ENCODE measurements at regions not wholly inside any gene's neighbourhood (a gene's known extent, or its start where the extent isn't known, plus 50 kb on each side); places are given as distances from the start of the nearest gene placed in this dataset.

GRCh38 chr20:34163307-34163706 lies 51.3 kb upstream of the EIF2S2 start:
- no peak for TF ChIP-seq CTCF (IDR thresholded peaks at IDR 0.05; ENCODE audit: low read depth, low read length)
- H3K4me3 ChIP-seq (replicated peaks in 1 of 2; ENCODE audit: low read depth in 2 of 2, low read length in 2 of 2), result no peak overlapping the region
- no peak for DNase-seq (ENCODE audit: low read depth in 2 of 2)

GRCh38 chr20:34164381-34164984 lies 52.4 kb upstream of the EIF2S2 start:
- no peak for DNase-seq (ENCODE audit: low read depth in 2 of 2)
- H3K4me3 ChIP-seq (replicated peaks in 1 of 2; ENCODE audit: low read depth in 2 of 2, low read length in 2 of 2), result no peak overlapping the region
- no peak for TF ChIP-seq CTCF (IDR thresholded peaks at IDR 0.05; ENCODE audit: low read depth, low read length)

DNA sequence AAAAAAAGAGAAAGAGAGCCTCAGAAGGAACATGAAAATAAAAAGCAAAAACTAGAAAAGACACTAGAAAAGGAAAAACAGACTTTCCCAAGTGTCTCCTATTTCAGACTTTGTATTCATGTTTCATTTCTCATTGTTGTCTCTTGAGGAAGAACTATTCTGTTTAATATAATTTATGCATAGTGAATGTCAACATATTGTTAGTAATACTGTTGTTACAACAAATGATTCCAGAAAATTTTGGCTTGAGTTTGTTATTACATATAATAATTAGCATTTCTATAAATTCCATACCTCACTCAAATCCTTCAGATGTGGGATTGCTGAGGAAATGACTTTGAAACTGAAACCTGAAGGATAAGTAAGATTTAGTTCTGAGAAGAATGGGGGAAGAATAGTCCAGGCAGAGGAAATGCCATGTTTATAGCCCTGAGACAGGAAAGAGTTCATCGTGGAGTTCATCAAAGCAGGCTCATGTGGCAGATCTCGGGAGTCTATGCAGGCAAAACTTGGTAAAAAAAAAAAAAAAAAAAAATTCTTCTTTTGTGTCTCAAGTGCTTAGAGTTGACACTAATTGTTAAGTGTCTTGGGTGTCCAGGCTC lies 53.1 kb upstream of the EIF2S2 start:
- no peak overlapping the region for H3K4me3 ChIP-seq (replicated peaks in 1 of 2; ENCODE audit: low read depth in 2 of 2, low read length in 2 of 2)
- TF ChIP-seq CTCF (IDR thresholded peaks at IDR 0.05; ENCODE audit: low read depth, low read length), result no peak
- no peak for DNase-seq (ENCODE audit: low read depth in 2 of 2)

DNA sequence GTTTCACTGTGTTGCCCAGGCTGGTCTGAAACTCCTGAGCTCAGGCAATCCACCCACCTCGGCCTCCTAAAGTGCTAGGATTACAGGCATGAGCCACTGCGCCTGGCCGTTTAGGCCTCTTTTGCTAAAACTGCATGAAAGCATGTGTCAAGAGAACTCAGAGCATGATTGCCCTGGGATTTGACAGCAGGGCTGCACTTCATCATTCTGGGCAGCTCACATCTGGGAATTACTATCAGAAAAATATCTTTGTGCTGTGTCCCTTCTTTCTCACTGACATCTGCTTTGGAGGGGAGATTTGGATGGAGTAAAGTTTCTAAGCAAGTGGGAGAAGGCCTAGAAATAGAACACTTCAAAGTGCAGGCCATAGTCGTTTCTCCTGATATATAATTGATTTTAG lies 59.6 kb upstream of the EIF2S2 start:
- DNase-seq (ENCODE audit: low read depth in 2 of 2), result no peak
- no peak overlapping the region for H3K4me3 ChIP-seq (replicated peaks in 1 of 2; ENCODE audit: low read depth in 2 of 2, low read length in 2 of 2)
- no peak for TF ChIP-seq CTCF (IDR thresholded peaks at IDR 0.05; ENCODE audit: low read depth, low read length)

GRCh38 chr20:34172926-34173325 lies 60.9 kb upstream of the EIF2S2 start:
- DNase-seq (ENCODE audit: low read depth in 2 of 2), result no peak
- no peak overlapping the region for H3K4me3 ChIP-seq (replicated peaks in 1 of 2; ENCODE audit: low read depth in 2 of 2, low read length in 2 of 2)
- no peak for TF ChIP-seq CTCF (IDR thresholded peaks at IDR 0.05; ENCODE audit: low read depth, low read length)

DNA sequence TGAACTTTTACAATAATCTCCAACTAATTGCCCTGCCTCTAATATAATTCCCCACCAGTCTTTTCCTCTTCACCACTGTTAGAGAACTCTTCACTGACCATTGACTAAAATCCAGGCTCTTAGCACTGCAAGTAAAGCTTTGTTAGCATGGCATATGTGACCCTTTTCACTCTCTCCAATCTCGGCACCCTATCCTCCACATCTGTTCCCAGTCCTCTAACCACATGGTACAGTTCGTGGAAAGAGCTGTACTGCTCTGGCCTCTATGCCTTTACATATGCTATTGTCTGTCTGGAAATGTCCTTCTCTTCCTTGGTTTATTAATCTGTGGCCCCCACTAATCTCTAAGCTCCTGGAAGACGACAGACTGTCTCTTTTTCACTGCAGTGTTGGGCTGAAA lies 63.0 kb upstream of the EIF2S2 start:
- no peak for DNase-seq (ENCODE audit: low read depth in 2 of 2)
- H3K4me3 ChIP-seq (replicated peaks in 1 of 2; ENCODE audit: low read depth in 2 of 2, low read length in 2 of 2), result no peak overlapping the region
- no peak for TF ChIP-seq CTCF (IDR thresholded peaks at IDR 0.05; ENCODE audit: low read depth, low read length)

- no peak for DNase-seq (ENCODE audit: low read depth in 2 of 2)
- no peak for TF ChIP-seq CTCF (IDR thresholded peaks at IDR 0.05; ENCODE audit: low read depth, low read length)
- H3K4me3 ChIP-seq (replicated peaks in 1 of 2; ENCODE audit: low read depth in 2 of 2, low read length in 2 of 2), result no peak overlapping the region
Observed at GRCh38 chr20:34175879-34176278, 63.8 kb upstream of the EIF2S2 start.
